Fibroblast of lung (primary cell): ENCODE measurements at regions not wholly inside any gene's neighbourhood (a gene's known extent, or its start where the extent isn't known, plus 50 kb on each side); places are given as distances from the start of the nearest gene placed in this dataset.

Experiments used
- CTCF ChIP-seq, 2 donors: IDR thresholded peaks in 1 of 2; conservative IDR thresholded peaks in 1 of 2; 1 replicate in 1 of 2; 2 replicates in 1 of 2; pipeline ENCODE4 v1.5.1; 2011 to 2012; ENCODE audit warnings: low read length in 2 of 2, control low read depth in 1 of 2, inconsistent platforms in 1 of 2, low read depth in 1 of 2, mild to moderate bottlenecking in 1 of 2
- EZH2 ChIP-seq: IDR thresholded peaks from 2 replicates; pipeline ENCODE4 v1.5.1; 2012; ENCODE audit warnings: low read length, control low read depth, mild to moderate bottlenecking; ENCODE audit errors: missing control alignments

DNA sequence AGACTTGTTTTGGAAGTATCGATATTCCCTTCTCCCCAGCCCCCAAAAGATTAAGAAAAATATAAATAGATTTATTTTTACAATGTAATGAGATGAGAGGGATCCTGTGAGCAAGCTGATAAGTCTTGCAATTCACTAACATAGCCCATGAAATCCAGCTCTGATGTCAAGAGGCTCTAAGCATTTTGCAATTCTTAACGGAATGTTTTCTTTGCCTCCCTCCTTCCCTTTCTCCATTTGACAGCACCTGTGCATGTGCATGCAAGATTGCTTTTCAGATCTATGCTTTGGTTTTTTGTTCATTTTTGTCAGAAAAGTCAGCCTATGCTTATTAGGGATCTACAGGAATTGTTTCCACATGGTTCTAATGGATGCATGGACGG is 169.9 kb downstream of the SLIT2 start:
- TF ChIP-seq EZH2 = no peak
- TF ChIP-seq CTCF (conservative IDR thresholded peaks at IDR 0.05 in 1 of 2, IDR thresholded peaks at IDR 0.05 in 1 of 2; ENCODE audit: low read depth in 1 of 2, low read length in 2 of 2) = no peak
